Stimulated activated CD4-positive, alpha-beta T cell treated with anti-CD3 and anti-CD28 coated beads, Interleukin-4, amount 100 ng/mL, for 24 hours (primary cell): ENCODE measurements at regions not wholly inside any gene's neighbourhood (a gene's known extent, or its start where the extent isn't known, plus 50 kb on each side); places are given as distances from the start of the nearest gene placed in this dataset.

ENCODE experiments used
- DNase-seq: peaks from one replicate; pipeline ENCODE4 v3.0.0-alpha.2; 2020

DNA sequence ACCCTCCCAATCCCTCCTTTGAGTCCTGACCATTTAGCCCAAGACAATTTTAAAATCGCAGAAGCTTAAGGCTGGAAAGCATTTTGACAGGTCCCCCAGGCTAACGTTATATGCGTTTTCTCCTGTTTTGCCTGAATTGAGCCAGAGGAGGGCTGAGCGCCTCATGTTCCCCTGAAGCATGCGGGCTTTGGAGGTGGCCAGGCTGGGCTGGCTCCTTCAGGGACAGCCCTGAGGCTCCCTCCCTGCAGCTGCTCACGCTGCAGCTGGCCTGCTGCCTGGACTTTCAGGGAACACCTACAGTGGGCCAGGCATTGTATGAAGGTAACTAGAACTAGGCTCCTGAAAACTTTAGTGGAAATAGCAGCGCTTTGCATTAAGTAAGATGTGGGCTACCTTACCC is 179.2 kb downstream of the ACKR3 start:
- no peak for DNase-seq

DNA sequence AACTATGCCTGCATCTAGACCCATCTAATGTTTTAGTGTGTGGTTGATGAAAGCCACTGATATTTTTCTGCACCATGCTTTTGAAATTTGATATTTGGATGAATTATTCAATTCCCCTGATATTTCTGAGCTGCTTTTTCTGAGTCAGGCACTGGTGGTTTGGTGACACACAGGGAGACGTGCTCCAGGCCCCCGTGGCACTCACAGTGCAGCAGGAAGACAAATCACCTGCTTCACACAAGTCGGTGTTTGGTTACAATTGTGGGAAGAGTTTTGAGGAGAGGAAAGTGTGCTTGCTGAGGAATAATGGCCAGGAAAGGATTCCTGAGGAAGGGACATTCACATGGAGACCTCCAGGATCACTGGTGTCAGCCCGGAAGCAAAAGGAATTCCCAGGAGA is 179.7 kb downstream of the ACKR3 start:
- no peak for DNase-seq

DNA sequence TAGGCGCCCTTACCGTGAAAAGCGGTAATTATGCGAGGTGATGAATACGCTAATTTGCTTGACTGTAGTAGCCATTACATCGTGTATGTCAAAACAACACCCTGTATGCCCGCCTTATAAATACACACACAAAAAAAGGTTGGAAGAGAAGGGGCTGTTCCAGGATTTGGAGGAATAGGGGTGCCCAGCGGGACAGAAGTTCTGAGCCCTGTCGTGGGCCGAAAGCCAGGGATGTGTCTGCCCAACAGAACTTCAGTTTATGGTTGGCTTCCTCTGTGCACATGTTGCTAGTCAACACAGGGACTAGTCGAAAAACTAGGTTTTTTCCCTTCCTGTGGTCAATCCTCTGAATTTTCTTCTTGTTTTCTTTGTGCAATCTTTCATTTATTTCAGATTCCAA is 182.5 kb downstream of the ACKR3 start:
- DNase-seq: no peak

DNA sequence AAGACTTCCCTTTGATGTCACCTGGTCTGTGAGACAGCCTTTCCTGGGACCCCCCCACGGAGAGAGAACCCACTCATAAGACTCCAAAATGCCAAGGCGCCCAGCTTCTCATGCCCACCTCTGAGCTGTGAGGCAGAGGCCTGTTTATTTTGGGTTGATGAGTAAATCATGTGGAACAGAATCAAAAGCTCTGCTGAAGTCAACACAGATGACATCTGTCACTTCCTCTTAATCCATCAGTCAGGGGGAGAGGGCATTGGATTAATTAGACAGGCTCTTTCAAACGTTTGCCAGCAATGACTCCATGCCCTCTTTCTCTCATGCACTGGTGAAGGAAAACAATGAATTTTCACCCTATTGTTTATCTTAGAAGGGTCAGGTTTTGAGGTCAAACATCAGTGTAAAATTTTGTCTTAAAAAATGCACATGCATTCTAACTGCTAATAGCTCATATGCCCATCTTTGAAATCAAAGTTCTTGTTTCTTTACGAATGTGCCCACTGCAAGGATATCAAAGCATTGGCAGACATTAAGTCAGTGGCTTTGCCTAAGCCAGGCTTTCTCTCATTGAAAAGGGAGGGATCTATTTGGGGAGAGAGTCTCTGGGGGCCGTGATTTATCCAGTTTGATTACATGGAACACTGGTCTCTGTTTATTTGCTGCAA is 184.1 kb downstream of the ACKR3 start:
- no peak for DNase-seq

DNA sequence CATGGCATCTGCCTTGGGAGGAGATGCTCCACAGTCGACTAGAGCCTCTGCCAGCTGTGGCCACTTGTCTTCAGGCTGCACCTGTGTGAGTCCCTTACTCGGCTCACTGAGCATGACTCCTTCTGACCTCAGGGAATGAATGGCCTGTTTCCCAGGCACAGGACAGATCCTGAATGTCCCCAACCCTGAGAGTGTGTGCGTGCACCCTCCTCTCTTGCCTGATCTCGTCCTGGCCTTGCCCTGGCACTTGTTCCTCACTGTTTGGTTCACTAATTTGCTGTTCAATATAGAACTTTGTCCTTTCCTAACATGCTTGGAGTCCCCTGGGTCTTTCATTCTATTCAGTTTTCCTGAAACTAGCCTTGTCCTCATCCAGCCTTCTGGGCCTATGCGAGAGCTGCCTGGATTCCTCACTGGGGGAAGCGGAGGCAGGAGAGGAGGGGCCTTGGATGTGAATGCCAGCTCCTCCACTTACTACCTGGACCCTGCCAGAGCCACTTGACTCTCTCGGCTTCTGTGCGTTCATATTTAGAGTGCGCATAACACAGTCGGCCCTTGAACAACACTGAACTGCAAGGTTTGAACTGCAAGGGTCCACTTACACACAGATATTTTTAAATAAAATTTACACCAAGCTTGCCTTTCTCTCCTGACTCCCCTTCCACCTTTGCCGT is 184.8 kb downstream of the ACKR3 start:
- no peak for DNase-seq

DNA sequence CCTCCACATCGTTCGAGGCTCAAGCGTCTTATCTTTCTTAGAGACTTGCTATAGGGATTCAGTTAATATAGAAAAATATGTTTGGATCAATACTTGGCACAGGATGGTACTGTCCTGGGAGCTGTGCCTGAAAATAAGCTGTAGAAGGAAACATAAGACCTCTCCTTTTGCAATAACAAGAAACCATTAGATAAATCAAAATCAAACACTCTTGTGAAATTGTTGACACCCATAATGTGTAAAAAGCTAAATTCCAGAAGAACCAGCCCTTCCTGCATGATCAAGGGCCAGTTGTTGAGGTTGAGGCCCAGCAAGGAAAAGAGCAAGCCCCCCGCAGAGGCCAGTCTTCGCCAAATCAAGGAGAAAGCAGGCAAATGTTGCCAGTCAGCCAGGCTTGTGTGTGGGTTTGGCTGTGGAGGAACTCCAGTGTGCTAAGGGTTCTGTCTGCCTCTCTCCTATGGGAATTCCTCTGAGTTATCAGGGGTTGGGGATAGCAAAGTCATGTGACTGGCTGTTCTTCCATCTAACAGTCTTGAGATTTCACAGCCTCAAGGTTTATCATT is 185.7 kb downstream of the ACKR3 start:
- DNase-seq: no peak

DNA sequence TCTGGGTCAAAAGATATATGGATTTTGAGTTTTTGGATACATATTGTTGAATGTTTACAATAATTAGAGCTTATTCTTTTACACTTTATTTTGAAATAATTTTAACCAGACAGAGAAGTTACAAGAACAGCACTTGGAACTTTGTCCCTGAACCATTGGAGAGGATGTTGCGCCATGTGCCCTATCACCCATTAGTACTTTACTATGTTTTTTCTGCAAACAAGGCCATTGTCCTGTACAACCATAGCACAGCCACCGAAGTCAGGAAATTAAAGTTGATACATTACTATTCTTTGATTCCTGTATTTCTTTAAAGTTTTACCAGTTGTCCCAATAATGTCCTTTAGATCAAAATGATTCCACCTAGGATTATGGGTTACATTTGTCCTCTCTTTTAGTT is 188.8 kb downstream of the ACKR3 start:
- DNase-seq: no peak

DNA sequence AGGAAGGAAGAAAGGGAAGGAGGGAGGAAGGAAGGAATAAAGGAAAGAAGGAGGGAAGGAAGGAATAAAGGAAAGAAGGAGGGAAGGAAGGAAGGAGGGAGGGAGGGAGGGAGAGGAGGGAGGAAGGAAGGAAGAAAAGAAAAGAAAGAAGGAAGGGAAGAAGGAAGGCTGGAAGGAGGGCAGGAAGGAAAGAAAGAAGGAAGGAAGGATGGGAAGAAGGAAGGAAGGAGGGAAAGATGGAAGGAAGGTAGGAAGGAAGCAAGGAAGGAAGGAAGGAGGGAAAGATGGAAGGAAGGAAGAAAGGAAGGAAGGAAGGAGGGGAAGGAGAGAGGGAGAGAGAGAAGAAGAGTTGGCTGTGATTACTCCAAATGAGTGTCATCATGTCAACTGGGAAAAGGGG is 190.6 kb downstream of the ACKR3 start:
- no peak for DNase-seq

DNA sequence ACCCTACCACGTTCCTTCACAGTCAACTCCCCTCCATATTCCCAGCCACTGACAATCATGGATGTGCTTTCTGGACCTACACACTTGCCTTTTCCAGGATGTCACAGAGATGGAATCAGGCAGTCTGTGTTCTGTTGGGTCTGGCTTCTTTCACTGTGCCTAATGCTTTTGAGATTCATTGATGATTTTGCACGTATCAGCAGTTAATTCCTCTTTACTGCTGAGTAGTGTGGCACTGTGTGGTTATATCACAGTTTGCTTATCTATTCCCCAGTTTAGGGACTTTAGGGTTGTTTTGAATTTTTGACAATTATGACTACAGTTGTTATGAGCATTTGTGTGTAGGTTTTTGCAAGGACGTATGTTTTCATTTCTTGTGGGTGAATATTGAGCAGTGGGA is 191.7 kb downstream of the ACKR3 start:
- no peak for DNase-seq

DNA sequence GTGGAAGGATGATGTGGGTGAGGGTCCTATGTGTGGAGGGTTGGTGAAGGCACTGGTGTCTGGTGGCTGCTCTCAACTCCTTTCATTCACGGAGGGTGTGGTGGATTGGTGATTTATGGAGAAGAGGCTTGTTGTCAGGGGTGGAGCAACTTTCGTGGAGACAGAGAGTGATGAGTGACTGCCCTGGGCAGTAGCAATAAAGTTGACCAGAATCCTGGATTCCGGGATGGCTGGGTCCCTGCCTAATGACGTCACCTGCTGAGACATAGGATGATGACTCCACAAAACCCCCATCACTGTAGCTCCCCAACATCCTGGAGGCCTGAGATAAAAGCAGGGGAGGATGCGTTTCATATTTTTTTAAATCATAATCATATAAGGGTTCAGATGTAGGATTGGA is 193.0 kb downstream of the ACKR3 start:
- DNase-seq: no peak

DNA sequence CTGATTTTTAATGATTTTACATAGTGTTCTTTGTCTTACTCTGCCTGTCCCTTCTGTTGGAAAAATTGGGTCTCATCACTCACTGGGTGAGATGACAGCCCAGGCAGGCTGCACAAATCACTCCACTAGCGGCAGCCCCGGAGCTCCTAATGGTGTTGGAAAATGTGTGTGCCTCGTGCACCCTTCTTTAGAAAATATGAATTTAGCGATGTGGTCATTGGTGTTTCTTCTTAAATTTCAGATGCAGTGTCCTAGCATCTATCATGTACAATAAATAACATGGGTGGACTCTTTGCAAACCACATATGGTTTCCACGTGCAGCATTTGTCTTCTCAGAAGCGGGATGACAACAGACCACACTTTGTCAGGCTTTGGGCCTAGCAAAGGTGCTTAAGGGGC is 194.2 kb downstream of the ACKR3 start:
- DNase-seq: no peak

DNA sequence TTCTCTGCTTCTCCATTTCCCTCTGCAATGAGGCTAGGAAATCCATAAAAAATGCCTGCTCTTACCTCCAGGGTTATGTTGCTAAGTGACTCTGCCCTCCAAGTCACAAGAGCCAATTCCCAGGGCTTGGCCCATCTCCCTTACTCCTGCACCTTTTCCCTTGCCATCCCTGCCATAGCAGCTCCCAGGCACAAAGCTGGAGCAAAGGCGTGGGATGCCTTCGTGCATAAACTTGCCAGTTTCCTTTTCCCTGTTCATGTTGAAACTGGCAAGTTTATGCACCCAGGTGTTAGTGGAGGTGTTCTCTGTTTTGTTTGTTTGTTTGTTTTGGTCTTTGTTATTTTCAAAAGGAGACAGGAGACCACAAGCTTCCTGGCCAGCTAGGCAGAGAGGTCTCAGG is 195.1 kb downstream of the ACKR3 start:
- no peak for DNase-seq

DNA sequence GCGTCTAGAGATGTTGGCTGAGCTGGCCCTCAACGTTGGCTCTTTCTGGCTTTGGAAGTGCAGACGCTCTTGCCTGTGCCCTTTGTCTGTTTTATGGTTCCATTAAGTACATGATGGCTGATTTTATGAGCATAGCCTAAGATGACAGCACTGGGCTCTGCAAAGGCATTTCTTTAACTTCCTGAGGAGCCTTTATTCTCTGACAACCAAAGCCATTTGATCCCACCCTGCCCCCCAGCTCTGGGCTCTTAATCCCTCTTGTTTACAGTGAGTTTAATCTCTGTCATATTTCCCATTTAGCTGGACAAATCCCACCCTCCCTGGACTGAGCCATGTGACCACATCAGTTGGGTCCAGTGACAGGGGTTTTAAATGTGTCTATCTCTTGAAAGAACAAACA is 195.9 kb downstream of the ACKR3 start:
- DNase-seq: no peak

DNA sequence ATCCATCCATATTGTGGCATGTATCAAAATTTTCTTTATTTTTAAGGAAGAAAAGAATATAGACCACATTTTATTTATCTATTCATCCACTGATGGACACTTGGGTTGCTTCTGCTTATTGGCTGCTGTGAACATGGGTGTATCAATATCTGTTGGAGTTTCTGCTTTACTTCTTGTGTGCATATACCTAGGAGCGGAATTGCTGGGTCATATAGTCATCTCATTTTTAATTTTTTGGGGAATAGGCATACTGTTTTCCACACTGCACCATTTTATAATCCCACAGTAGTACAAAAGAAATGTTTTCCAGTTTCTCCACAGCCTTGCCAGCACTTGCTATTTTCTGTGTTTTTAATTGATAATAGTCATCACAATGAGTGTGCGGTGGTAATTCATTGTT is 197.2 kb downstream of the ACKR3 start:
- DNase-seq: no peak

DNA sequence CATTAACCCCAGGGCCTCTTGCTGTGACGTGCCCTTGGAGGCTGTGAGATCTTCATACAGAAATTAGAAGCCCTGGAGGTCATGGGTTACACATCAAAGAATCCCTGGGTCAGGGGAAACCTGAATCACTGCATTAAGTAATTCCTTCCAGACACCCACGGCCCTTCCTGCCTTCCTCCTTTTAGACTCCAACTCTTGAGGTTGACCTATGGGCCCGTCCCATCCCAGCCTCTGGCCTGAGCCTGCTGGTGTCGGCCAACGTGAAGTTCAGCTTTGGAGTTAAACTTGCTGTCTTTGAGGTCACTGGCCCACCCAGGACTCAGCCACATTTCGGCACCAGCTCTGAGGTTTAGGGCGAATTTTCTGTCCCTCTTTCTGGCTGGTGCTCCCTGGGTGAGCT is 198.3 kb downstream of the ACKR3 start:
- no peak for DNase-seq

DNA sequence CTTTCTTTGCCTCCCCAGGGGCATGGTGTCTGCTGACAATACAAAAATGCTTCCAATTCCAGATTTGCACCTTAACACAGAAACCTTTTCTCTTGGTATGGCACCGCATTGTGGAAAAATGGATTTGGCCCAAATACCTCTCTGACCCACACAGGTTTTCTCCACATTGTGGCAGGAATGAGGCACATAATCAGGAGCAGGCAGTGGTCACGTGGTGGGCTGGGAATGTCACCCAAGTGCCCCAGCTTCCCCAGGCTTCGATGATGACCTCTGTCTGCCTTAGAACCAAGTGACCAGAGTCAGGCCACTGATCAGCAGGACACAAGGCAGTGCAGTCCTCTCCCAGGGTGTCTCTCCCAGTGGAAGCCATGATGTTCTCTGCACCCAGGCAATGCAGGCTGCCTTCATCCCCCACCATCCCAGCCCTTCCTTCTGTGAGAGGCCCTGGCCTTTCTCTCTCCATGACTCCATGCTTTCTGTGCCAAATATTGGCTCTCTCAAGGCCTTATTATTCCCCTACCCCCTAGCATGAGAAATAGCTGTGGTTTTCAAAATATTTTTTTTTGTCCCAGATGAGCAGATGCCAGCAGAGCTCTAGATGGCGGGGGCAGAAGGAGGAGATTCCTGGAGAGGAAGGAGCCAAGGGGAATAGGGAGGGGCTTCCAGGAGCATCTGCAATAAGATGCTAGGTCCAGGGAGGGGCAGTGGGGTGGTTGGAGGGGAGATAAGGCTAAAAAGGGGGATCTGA is 198.9 kb downstream of the ACKR3 start:
- no peak for DNase-seq

DNA sequence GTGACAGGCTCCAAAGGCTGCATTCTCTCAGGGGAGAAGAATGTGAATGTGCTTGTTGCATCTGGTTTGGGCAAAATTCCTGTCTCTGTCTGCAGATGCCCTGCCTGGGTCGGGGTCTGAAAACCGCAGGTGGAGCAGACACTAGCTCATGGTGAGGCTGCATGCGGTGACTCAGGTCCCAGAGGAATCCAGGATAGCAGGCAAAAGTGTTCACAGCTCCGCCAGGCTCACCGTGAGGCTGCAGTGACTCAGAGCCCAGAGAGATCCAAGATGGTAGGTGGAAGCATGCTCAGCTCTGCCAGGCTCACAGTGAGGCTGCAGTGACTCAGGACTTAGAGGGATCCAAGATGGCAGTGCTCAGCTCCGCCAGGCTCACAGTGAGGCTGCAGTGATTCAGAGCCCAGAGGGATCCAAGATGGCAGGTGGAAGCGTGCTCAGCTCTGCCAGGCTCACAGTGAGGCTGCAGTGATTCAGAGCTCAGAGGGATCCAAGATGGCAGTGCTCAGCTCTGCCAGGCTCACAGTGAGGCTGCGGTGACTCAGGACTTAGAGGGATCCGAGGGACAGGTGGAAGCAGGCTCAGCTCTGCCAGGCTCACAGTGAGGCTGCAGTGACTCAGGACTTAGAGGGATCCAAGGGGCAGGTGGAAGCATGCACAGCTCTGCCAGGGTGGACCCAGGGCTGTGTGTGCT is 200.5 kb downstream of the ACKR3 start:
- no peak for DNase-seq

DNA sequence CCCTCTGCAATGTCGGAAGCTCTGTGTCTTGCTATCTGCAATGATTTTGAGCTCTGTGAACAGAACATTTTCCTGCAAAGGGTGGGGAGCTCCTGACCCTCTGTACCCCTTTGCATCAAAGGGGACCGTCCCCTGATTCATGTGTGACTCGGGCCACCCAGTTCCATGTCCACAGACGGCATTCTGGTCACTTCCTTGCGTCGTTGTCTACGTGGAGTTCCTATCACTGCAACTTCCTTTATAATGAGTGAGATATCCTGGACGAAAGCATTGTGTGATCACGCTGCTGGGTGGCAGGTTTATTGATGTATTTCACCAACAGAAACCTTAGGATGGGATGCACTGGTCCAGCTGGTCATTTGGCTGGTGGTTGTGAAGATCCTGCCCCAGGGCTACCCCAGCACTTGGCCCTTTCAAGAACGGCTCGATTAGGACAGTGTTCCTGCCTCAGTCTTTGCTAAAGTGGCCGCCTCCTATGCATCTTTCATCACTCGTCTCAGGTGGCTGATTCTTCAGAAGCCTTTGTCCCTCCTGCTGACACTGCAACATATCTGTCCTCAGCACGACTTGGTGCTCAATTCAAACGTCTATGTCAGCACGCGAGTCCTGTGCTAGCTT is 202.7 kb downstream of the ACKR3 start:
- no peak for DNase-seq

DNA sequence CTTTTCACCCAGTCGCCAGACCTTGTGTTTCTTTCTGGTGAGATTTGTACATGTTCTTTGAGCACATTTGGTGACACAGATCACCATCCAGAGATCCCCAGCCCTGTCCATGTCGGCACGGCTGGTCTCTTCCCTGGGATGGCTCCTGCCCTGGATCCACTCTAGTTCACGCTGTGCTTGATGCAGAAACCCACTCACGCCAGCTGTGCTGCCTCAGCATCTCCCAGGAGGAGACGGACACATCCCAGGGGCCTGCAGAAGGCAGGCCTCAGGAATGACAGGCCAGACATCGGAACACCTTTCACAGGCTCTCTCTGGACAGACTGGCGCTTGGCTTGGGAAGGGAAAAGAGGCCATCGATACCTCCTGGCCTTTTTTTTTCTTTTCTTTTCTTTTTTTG is 203.6 kb downstream of the ACKR3 start:
- DNase-seq: no peak

DNA sequence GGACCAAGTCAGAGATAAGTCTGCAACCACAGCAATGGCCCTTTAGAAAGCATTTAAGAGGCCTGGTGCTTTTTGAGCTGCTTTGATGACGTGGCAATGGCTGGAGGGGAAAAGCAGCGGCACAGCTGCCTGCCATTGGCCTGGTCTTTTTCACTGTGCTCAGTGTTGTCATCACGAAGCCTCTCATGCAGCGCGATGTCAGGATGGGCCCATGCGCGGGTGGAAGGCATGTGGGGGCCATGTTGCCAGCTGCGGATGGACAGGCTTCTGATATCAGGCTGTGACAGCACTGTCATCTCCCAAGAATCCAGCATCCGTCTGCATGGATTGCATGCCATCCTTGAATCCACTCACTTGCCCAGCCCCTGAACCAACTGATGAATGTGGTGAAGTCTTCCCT is 204.5 kb downstream of the ACKR3 start:
- no peak for DNase-seq

DNA sequence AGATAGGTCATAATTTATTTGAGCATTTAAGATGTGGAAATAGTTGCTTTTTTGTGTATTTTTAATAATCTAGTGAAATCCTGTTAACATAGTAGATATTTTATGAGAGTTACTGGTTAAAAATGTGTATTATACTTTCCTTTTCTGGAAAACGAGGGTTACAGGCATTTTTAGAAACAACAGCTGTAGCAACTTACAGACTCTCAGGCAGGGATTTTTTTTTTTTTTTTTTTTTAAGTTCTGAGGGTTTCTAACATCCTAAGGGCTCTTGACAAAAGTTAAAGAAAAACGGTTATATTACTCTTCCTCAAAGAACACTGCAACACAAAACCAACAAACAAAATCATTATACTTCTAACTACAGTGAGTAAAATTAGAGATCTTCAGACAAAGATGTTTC is 205.9 kb downstream of the ACKR3 start:
- DNase-seq: no peak

DNA sequence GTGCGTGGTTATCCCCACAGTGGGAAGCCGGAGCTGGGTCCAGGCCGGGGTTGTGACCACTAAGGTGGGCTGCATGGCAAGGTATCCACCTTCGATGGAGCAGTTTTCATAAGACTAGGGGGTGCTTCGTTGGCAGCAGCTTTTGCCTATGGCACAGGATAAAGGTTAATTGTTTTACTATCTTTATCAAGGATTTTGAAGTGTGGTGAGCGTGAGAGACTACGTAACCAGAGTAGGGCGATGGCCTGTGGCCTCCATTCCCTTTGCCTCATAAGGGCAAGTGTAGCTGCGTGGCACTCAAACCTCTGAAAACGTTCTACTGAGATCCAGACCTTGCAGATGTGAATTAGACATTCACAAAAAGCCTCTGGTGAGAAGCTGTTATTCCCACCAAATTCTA is 206.6 kb downstream of the ACKR3 start:
- DNase-seq: no peak

DNA sequence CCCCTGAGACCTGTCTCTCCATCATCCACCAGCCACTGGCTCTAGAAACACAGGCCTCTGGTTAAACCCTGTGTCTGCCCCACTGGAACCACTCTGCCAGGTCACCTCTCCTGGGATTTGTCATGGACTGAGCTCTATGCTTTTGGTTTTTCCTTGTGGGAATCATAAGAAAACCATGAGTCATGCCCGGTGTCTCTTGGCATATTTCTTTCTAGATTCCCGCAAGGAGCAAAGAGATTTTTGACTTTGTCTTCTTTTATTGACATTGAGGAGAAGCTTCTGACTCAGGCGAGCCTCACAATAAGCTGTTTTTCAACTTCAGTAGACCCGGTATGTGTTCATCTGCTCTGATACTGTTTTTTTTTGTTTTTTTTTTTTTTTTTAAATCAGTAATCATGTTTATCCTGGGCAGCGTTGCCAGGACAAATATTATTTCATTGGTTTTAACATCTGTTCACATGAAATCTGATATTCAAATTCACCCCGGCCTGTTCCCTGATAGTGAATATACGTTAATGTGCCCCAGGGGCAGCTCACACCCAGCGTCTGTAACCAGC is 207.1 kb downstream of the ACKR3 start:
- no peak for DNase-seq
